Mesenchymal stem cell (in vitro differentiated cells and primary cell): ENCODE measurements at regions not wholly inside any gene's neighbourhood (a gene's known extent, or its start where the extent isn't known, plus 50 kb on each side); places are given as distances from the start of the nearest gene placed in this dataset.

Experiments used
- DNase-seq: peaks from one replicate; pipeline ENCODE4 v3.0.0-alpha.2; 2013
- H2AFZ ChIP-seq: one replicate; pipeline ENCODE4 v1.6.1; 2013; ENCODE audit warnings: low read depth, mild to moderate bottlenecking, control low read depth, inconsistent platforms, low read length, moderate library complexity
- H2AK5ac ChIP-seq: 2 replicates; pipeline ENCODE4 v1.6.1; 2013; ENCODE audit warnings: low read length, moderate library complexity, mild to moderate bottlenecking, inconsistent platforms; ENCODE audit not compliant: severe bottlenecking
- H2BK120ac ChIP-seq: one replicate; pipeline ENCODE4 v1.6.1; 2013; ENCODE audit warnings: low read depth, mild to moderate bottlenecking, inconsistent platforms, low read length, moderate library complexity
- H2BK12ac ChIP-seq, 2 experiments: one replicate each; pipeline ENCODE4 v1.6.1; 2013; ENCODE audit warnings: inconsistent platforms in 2 of 2, low read length in 2 of 2, mild to moderate bottlenecking in 2 of 2, moderate library complexity in 2 of 2, control low read depth in 1 of 2
- H2BK15ac ChIP-seq: one replicate; pipeline ENCODE4 v1.6.1; 2013; ENCODE audit warnings: mild to moderate bottlenecking, low read depth, inconsistent platforms; ENCODE audit not compliant: poor library complexity, severe bottlenecking
- H2BK5ac ChIP-seq: 2 replicates; pipeline ENCODE4 v1.6.1; 2013; ENCODE audit warnings: low read depth, mild to moderate bottlenecking, low read length, control low read depth, inconsistent platforms; ENCODE audit not compliant: poor library complexity, severe bottlenecking
- H3K14ac ChIP-seq, 2 experiments: one replicate each; pipeline ENCODE4 v1.6.1; 2013; ENCODE audit warnings: inconsistent platforms in 2 of 2, low read length in 2 of 2, control low read depth in 1 of 2, mild to moderate bottlenecking in 1 of 2, moderate library complexity in 1 of 2
- H3K18ac ChIP-seq, 2 experiments: one replicate each; pipeline ENCODE4 v1.6.1; 2013; ENCODE audit warnings: inconsistent platforms in 2 of 2, low read length in 2 of 2, control low read depth in 1 of 2, low read depth in 1 of 2, mild to moderate bottlenecking in 1 of 2
- H3K23ac ChIP-seq, 2 experiments: one replicate each; pipeline ENCODE4 v1.6.1; 2013; ENCODE audit warnings: inconsistent platforms in 2 of 2, low read length in 2 of 2, mild to moderate bottlenecking in 2 of 2, moderate library complexity in 2 of 2, control low read depth in 1 of 2
- H3K27ac ChIP-seq: 2 replicates; pipeline ENCODE4 v1.5.1; 2013; ENCODE audit warnings: mild to moderate bottlenecking, moderate library complexity, low read length, control low read depth, inconsistent platforms; ENCODE audit not compliant: poor library complexity, severe bottlenecking
- H3K27me3 ChIP-seq, 2 experiments: 2 replicates each; pipeline versions ENCODE4 v1.6.1 to v1.7.0; 2013; ENCODE audit warnings: low read length in 2 of 2, mild to moderate bottlenecking in 2 of 2, moderate library complexity in 2 of 2, control low read depth in 1 of 2, inconsistent platforms in 1 of 2; ENCODE audit not compliant: control insufficient read depth in 1 of 2, insufficient read depth in 1 of 2
- H3K36me3 ChIP-seq, 2 experiments: 2 replicates each; pipeline versions ENCODE4 v1.6.1 to v1.7.0; 2013; ENCODE audit warnings: low read length in 2 of 2, control low read depth in 1 of 2, inconsistent platforms in 1 of 2, low read depth in 1 of 2, mild to moderate bottlenecking in 1 of 2; ENCODE audit not compliant: insufficient read depth in 2 of 2, control insufficient read depth in 1 of 2
- H3K4ac ChIP-seq, 2 experiments: one replicate each; pipeline ENCODE4 v1.6.1; 2013; ENCODE audit warnings: inconsistent platforms in 2 of 2, low read length in 2 of 2, mild to moderate bottlenecking in 2 of 2, moderate library complexity in 2 of 2, control low read depth in 1 of 2, low read depth in 1 of 2
- H3K4me1 ChIP-seq: 2 replicates; pipeline ENCODE4 v1.6.1; 2013; ENCODE audit warnings: low read depth, low read length, control low read depth; ENCODE audit not compliant: control insufficient read depth, insufficient read depth
- H3K4me2 ChIP-seq: 2 replicates; pipeline ENCODE4 v1.6.1; 2013; ENCODE audit warnings: low read length, mild to moderate bottlenecking, inconsistent platforms; ENCODE audit not compliant: poor library complexity, severe bottlenecking
- H3K4me3 ChIP-seq, 2 experiments: 2 replicates each; pipeline versions ENCODE4 v1.5.1 to v1.7.0; 2013; ENCODE audit warnings: low read length in 2 of 2, mild to moderate bottlenecking in 2 of 2, control low read depth in 1 of 2, low read depth in 1 of 2; ENCODE audit not compliant: insufficient read depth in 1 of 2
- H3K79me1 ChIP-seq: replicated peaks from 2 replicates; pipeline ENCODE4 v1.6.1; 2013; ENCODE audit warnings: mild to moderate bottlenecking, control low read depth, low read length, inconsistent platforms; ENCODE audit not compliant: poor library complexity, severe bottlenecking
- H3K9ac ChIP-seq: 2 replicates; pipeline ENCODE4 v1.7.0; 2013; ENCODE audit warnings: mild to moderate bottlenecking, low read length, moderate library complexity
- H3K9me3 ChIP-seq: 2 replicates; pipeline ENCODE4 v1.7.0; 2013; ENCODE audit warnings: mild to moderate bottlenecking, low read length; ENCODE audit not compliant: control insufficient read depth
- H4K8ac ChIP-seq: one replicate; pipeline ENCODE4 v1.6.1; 2013; ENCODE audit warnings: inconsistent platforms, mild to moderate bottlenecking, low read length, moderate library complexity
- H4K91ac ChIP-seq: one replicate; pipeline ENCODE4 v1.6.1; 2013; ENCODE audit warnings: mild to moderate bottlenecking, low read length, inconsistent platforms
- WGBS: methylation state at CpG from one replicate; pipeline ENCODE4 v1.1.7; 2013; ENCODE audit warnings: mixed read lengths; 5-methylcytosine and 5-hydroxymethylcytosine counted together

GRCh38 chr10:78748235-78748533, 320.6 kb upstream of the ZMIZ1 start:
- Histone ChIP-seq H3K36me3 (no peaks in the 10 kb centered on the region), H3K18ac (no peak overlapping the region)

GRCh38 chr10:78749200-78749599, 319.6 kb upstream of the ZMIZ1 start:
- H3K9ac ChIP-seq, result no peak overlapping the region
- H3K23ac ChIP-seq, result no peak overlapping the region
- no peaks in the 10 kb centered on the region for H3K79me1 ChIP-seq
- no peak overlapping the region for H2BK120ac ChIP-seq
- H3K9me3 ChIP-seq, result no peaks in the 10 kb centered on the region
- no peak overlapping the region for H2BK5ac ChIP-seq
- peaks cover 35% of the 10 kb centered on the region for H3K4me1 ChIP-seq
- H2AK5ac ChIP-seq, result no peak overlapping the region
- H4K91ac ChIP-seq, result no peak overlapping the region
- no peak overlapping the region for H3K4me2 ChIP-seq
- H3K27me3 ChIP-seq, result peaks cover 0 to 5% of the 10 kb centered on the region in 2 experiments
- WGBS, result 90% methylated on average over 1 of the region's 1 CpG
- H3K27ac ChIP-seq, result no peak overlapping the region
- H3K4ac ChIP-seq, result no peak overlapping the region
- DNase-seq, result no peak
- no peak overlapping the region for H2BK15ac ChIP-seq
- H3K36me3 ChIP-seq, result no peaks in the 10 kb centered on the region
- H3K18ac ChIP-seq, result no peak overlapping the region
- no peak overlapping the region for H4K8ac ChIP-seq
- H2AFZ ChIP-seq, result no peak overlapping the region
- H3K14ac ChIP-seq, result no peak overlapping the region
- H2BK12ac ChIP-seq, result no peak overlapping the region
- no peak overlapping the region for H3K4me3 ChIP-seq

More at GRCh38 chr10:78748235-78748533, 320.6 kb upstream of the ZMIZ1 start:
- no peak overlapping the region for H3K4ac ChIP-seq
- peaks cover 0 to 5% of the 10 kb centered on the region in 2 experiments for H3K27me3 ChIP-seq
- no peak overlapping the region for H2BK120ac ChIP-seq
- H2AK5ac ChIP-seq, result no peak overlapping the region
- H3K9ac ChIP-seq, result no peak overlapping the region
- H3K9me3 ChIP-seq, result no peaks in the 10 kb centered on the region
- H3K4me2 ChIP-seq, result no peak overlapping the region
- H2AFZ ChIP-seq, result no peak overlapping the region
- H2BK12ac ChIP-seq, result no peak overlapping the region
- no peak overlapping the region for H3K23ac ChIP-seq
- no peaks in the 10 kb centered on the region for H3K79me1 ChIP-seq
- WGBS, result 99% methylated on average over 3 of the region's 4 CpGs
- H2BK15ac ChIP-seq, result no peak overlapping the region
- DNase-seq, result no peak
- H3K14ac ChIP-seq, result no peak overlapping the region
- H3K4me1 ChIP-seq, result peaks cover 35% of the 10 kb centered on the region
- H2BK5ac ChIP-seq, result no peak overlapping the region
- no peak overlapping the region for H4K91ac ChIP-seq
- no peak overlapping the region for H3K27ac ChIP-seq
- H4K8ac ChIP-seq, result no peak overlapping the region
- no peak overlapping the region for H3K4me3 ChIP-seq

GRCh38 chr10:78749898-78750297, 318.9 kb upstream of the ZMIZ1 start:
- H2BK15ac ChIP-seq, result no peak overlapping the region
- H3K79me1 ChIP-seq, result no peaks in the 10 kb centered on the region
- no peak overlapping the region for H3K23ac ChIP-seq
- no peak overlapping the region for H4K91ac ChIP-seq
- H3K9ac ChIP-seq, result no peak overlapping the region
- H4K8ac ChIP-seq, result no peak overlapping the region
- H3K27ac ChIP-seq, result no peak overlapping the region
- no peak overlapping the region for H3K4ac ChIP-seq
- WGBS, result no CpG with 5 or more reads among the region's 1 CpG
- no peak overlapping the region for H2BK5ac ChIP-seq
- DNase-seq, result no peak
- no peak overlapping the region for H3K4me2 ChIP-seq
- no peak overlapping the region for H3K14ac ChIP-seq
- peaks cover 33% of the 10 kb centered on the region for H3K4me1 ChIP-seq
- no peak overlapping the region for H2BK12ac ChIP-seq
- H3K27me3 ChIP-seq, result peaks cover 0 to 5% of the 10 kb centered on the region in 2 experiments
- H3K9me3 ChIP-seq, result no peaks in the 10 kb centered on the region
- H2AK5ac ChIP-seq, result peak overlapping the region; percentile 38
- no peak overlapping the region for H3K18ac ChIP-seq
- H3K36me3 ChIP-seq, result no peaks in the 10 kb centered on the region
- no peak overlapping the region for H3K4me3 ChIP-seq
- H2AFZ ChIP-seq, result no peak overlapping the region
- no peak overlapping the region for H2BK120ac ChIP-seq

DNA sequence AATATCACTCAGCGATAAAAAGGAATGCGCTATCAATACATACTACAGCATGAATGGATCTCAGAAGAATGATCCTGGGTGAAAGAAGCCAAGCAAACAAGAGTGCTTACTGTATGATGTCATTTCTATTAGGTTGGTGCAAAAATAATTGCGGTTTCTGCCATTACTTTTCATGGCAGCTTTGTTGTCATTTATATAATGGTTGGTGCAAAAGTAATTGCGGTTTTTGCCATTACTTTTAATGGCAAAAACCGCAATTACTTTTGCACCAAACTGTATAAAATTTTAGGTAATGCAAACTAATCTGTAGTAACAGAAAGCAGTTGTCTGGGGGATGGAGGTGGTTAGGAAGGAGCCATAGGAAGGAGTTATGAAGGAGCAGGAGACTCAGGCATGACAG, 318.3 kb upstream of the ZMIZ1 start:
- no peak overlapping the region for H2BK15ac ChIP-seq
- H3K79me1 ChIP-seq, result no peaks in the 10 kb centered on the region
- no peak overlapping the region for H3K23ac ChIP-seq
- H3K27ac ChIP-seq, result no peak overlapping the region
- H3K27me3 ChIP-seq, result peaks cover 0 to 5% of the 10 kb centered on the region in 2 experiments
- H3K14ac ChIP-seq, result no peak overlapping the region
- no peaks in the 10 kb centered on the region for H3K36me3 ChIP-seq
- H3K4me1 ChIP-seq, result peaks cover 33% of the 10 kb centered on the region
- no peak overlapping the region for H3K4me2 ChIP-seq
- WGBS, result 97% methylated on average over 5 of the region's 5 CpGs
- no peak overlapping the region for H2BK12ac ChIP-seq
- no peak overlapping the region for H2BK5ac ChIP-seq
- H3K4ac ChIP-seq, result no peak overlapping the region
- no peak for DNase-seq
- H3K9me3 ChIP-seq, result no peaks in the 10 kb centered on the region
- no peak overlapping the region for H3K4me3 ChIP-seq
- no peak overlapping the region for H2AK5ac ChIP-seq
- no peak overlapping the region for H3K18ac ChIP-seq
- H4K91ac ChIP-seq, result no peak overlapping the region
- H2AFZ ChIP-seq, result no peak overlapping the region
- no peak overlapping the region for H4K8ac ChIP-seq
- no peak overlapping the region for H2BK120ac ChIP-seq
- H3K9ac ChIP-seq, result no peak overlapping the region
